ENCODE measurements at regions not wholly inside any gene's neighbourhood (a gene's known extent, or its start where the extent isn't known, plus 50 kb on each side); places are given as distances from the start of the nearest gene placed in this dataset.
A peak's percentile ranks its signal among the peaks of the same experiment; 100 is the strongest.

GRCh38 chr1:212557739-212558692 lies 50.5 kb upstream of the ATF3 start:
- H3K4me3 ChIP-seq (ENCODE audit: low read depth, low read length) = peak overlapping the region; percentile 56

GRCh38 chr1:212558693-212559480 lies 49.7 kb upstream of the ATF3 start:
- H3K4me3 ChIP-seq (ENCODE audit: low read depth, low read length) = peak overlapping the region; percentile 56
